ENCODE measurements at regions not wholly inside any gene's neighbourhood (a gene's known extent, or its start where the extent isn't known, plus 50 kb on each side); places are given as distances from the start of the nearest gene placed in this dataset.

DNA sequence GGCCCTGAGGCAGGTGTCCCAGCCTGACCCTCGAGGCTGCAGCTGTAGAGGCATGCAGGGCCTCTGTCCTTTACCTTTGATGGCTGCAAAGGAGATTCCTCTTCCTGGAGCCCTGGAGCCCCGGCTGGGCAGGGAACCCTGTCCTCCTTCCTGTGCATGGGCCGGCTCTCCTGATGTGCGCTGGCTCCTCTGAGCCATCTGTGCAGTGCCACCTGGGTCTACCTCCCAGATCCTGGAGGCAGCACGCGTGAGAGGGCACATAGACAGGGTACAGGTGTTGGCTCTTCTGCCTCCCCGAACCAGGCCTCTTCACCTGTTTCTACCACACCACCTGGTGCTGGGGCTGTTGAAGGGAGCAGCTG, 115.1 kb downstream of the BEGAIN start (continued):
- no peak for TF ChIP-seq GABPA (IDR thresholded peaks at IDR 0.05; ENCODE audit: borderline replicate concordance, insufficient read depth, low read length)
- no peak for TF ChIP-seq CBX5 (IDR thresholded peaks at IDR 0.05; ENCODE audit: low read depth, low read length)
- TF ChIP-seq EGR1 (IDR thresholded peaks at IDR 0.05; ENCODE audit: borderline replicate concordance, low read depth, low read length) = no peak
- TF ChIP-seq CHD2 (IDR thresholded peaks at IDR 0.05; ENCODE audit: low read length) = no peak
- no peak for TF ChIP-seq POLR2A (IDR thresholded peaks at IDR 0.05; ENCODE audit: control extremely low read depth in 1 of 2, low read depth in 2 of 2, low read length in 2 of 2)
- TF ChIP-seq RFX5 (IDR thresholded peaks at IDR 0.05; ENCODE audit: borderline replicate concordance, low read depth, low read length) = no peak
- TF ChIP-seq SRF (IDR thresholded peaks at IDR 0.05; ENCODE audit: low read depth, low read length) = no peak
- no peak for TF ChIP-seq KDM4A (IDR thresholded peaks at IDR 0.05; ENCODE audit: low read depth, low read length, severe bottlenecking)
- no peak for TF ChIP-seq TEAD4 (IDR thresholded peaks at IDR 0.05; ENCODE audit: low read depth, low read length)

Data from H1 (cell line).